SW480 (cell line): ENCODE measurements at regions not wholly inside any gene's neighbourhood (a gene's known extent, or its start where the extent isn't known, plus 50 kb on each side); places are given as distances from the start of the nearest gene placed in this dataset.

Experiments
- DNase-seq: peaks from one replicate; pipeline ENCODE4 v3.0.0-alpha.2; 2016; ENCODE audit warnings: low spot score

- DNase-seq: no peak
These were observed 194.0 kb upstream of the PPP1R3A start for GRCh38 chr7:114112806-114113205.

GRCh38 chr7:114110666-114111065 is 191.9 kb upstream of the PPP1R3A start:
- DNase-seq: no peak

GRCh38 chr7:114109721-114110120 is 190.9 kb upstream of the PPP1R3A start:
- no peak for DNase-seq

GRCh38 chr7:114109304-114109703 is 190.5 kb upstream of the PPP1R3A start:
- no peak for DNase-seq

GRCh38 chr7:114108510-114108909 is 189.7 kb upstream of the PPP1R3A start:
- no peak for DNase-seq

- no peak for DNase-seq
These were observed 188.7 kb upstream of the PPP1R3A start for GRCh38 chr7:114107522-114107921.

- no peak for DNase-seq
These were observed 185.2 kb upstream of the PPP1R3A start for GRCh38 chr7:114104035-114104434.

GRCh38 chr7:114102996-114103395 is 184.2 kb upstream of the PPP1R3A start:
- no peak for DNase-seq

GRCh38 chr7:114102131-114102530 is 183.3 kb upstream of the PPP1R3A start:
- DNase-seq: no peak

GRCh38 chr7:114100810-114101209 is 182.0 kb upstream of the PPP1R3A start:
- no peak for DNase-seq

GRCh38 chr7:114099337-114099736 is 180.5 kb upstream of the PPP1R3A start:
- no peak for DNase-seq

- DNase-seq: no peak
These were observed 177.1 kb upstream of the PPP1R3A start for GRCh38 chr7:114095885-114096284.

- no peak for DNase-seq
These were observed 169.7 kb upstream of the PPP1R3A start for GRCh38 chr7:114088470-114088940.

GRCh38 chr7:114087653-114088469 is 169.1 kb upstream of the PPP1R3A start:
- peak; percentile 27 for DNase-seq

GRCh38 chr7:114086914-114087652 is 168.3 kb upstream of the PPP1R3A start:
- DNase-seq: peak; percentile 21

GRCh38 chr7:114086537-114086913 is 167.7 kb upstream of the PPP1R3A start:
- no peak for DNase-seq

- peak; percentile 77 for DNase-seq
These were observed 167.0 kb upstream of the PPP1R3A start for GRCh38 chr7:114085592-114086501.

GRCh38 chr7:114085313-114085591 is 166.4 kb upstream of the PPP1R3A start:
- DNase-seq: no peak

- DNase-seq: peak; percentile 39
These were observed 165.9 kb upstream of the PPP1R3A start for GRCh38 chr7:114084472-114085312.

- no peak for DNase-seq
These were observed 165.2 kb upstream of the PPP1R3A start for GRCh38 chr7:114084002-114084471.
